Left ventricle myocardium superior (tissue), 1 donor: ENCODE measurements at regions not wholly inside any gene's neighbourhood (a gene's known extent, or its start where the extent isn't known, plus 50 kb on each side); places are given as distances from the start of the nearest gene placed in this dataset.
A peak's percentile ranks its signal among the peaks of the same experiment; 100 is the strongest.

ENCODE experiments used
- ATAC-seq: fragments of 200-7000 bp; cut with Tn5 transposase; one replicate; pipeline ENCODE4 v1.9.1; 2020; ENCODE audit warnings: mild to moderate bottlenecking, moderate library complexity
- DNase-seq: peaks from one replicate; pipeline ENCODE4 v3.0.0-alpha.2; 2020
- intact Hi-C: fragments of 100-400 bp; cut with micrococcal nuclease; formaldehyde crosslinking; loops from one replicate; pipeline ENCODE4 v1.11.0; 2022
- donor health status: DM: no; HTN: yes; CAD: no; lungs with severe emphysema.

- DNase-seq, result no peak
- intact Hi-C loops, result no loop called here
- ATAC-seq, result no peak
Observed at GRCh38 chr2:20521682-20522189, 74.9 kb downstream of the RHOB start.

- intact Hi-C loops, result no loop called here
- ATAC-seq, result no peak
- no peak for DNase-seq
Observed at GRCh38 chr2:20523073-20523798, 76.4 kb downstream of the RHOB start.

- intact Hi-C loops, result no loop called here
- DNase-seq (no peak), ATAC-seq (no peak)
Observed at GRCh38 chr2:20523799-20524187, 76.9 kb downstream of the RHOB start.

- peak; percentile 66 for DNase-seq
- intact Hi-C loops, result no loop called here
Observed at GRCh38 chr2:20524412-20525040, 77.7 kb downstream of the RHOB start.

GRCh38 chr2:20525041-20526035 is 78.5 kb downstream of the RHOB start:
- ATAC-seq (peak; percentile 60), DNase-seq (no peak)
- intact Hi-C loops, result no loop called here

More at GRCh38 chr2:20524412-20525040, 77.7 kb downstream of the RHOB start:
- ATAC-seq, result peak; percentile 78

- no peak for ATAC-seq
- intact Hi-C loops, result no loop called here
Observed at GRCh38 chr2:20526160-20526559, 79.3 kb downstream of the RHOB start.

GRCh38 chr2:20526708-20527107 is 79.8 kb downstream of the RHOB start:
- DNase-seq (no peak), ATAC-seq (no peak)
- intact Hi-C loops, result no loop called here

More at GRCh38 chr2:20526160-20526559, 79.3 kb downstream of the RHOB start:
- DNase-seq, result no peak

GRCh38 chr2:20528713-20529112 is 81.8 kb downstream of the RHOB start:
- intact Hi-C loops, result no loop called here

GRCh38 chr2:20530520-20530919 is 83.6 kb downstream of the RHOB start:
- no peak for ATAC-seq
- intact Hi-C loops, result no loop called here
- no peak for DNase-seq

More at GRCh38 chr2:20528713-20529112, 81.8 kb downstream of the RHOB start:
- DNase-seq (no peak), ATAC-seq (no peak)

- DNase-seq (no peak), ATAC-seq (no peak)
- intact Hi-C loops, result no loop called here
Observed at GRCh38 chr2:20531633-20532262, 84.9 kb downstream of the RHOB start.

- ATAC-seq (peak; percentile 12), DNase-seq (no peak)
- intact Hi-C loops, result no loop called here
Observed at GRCh38 chr2:20532634-20533437, 86.0 kb downstream of the RHOB start.

- intact Hi-C loops, result no loop called here
Observed at GRCh38 chr2:20533993-20534622, 87.2 kb downstream of the RHOB start.

GRCh38 chr2:20534913-20535801 is 88.3 kb downstream of the RHOB start:
- ATAC-seq (peak; percentile 71), DNase-seq (peak; percentile 75)
- intact Hi-C loops, result no loop called here

More at GRCh38 chr2:20533993-20534622, 87.2 kb downstream of the RHOB start:
- no peak for DNase-seq
- no peak for ATAC-seq

- ATAC-seq (no peak), DNase-seq (no peak)
- intact Hi-C loops, result no loop called here
Observed at GRCh38 chr2:20536619-20537422, 89.9 kb downstream of the RHOB start.

GRCh38 chr2:20537423-20538307 is 90.8 kb downstream of the RHOB start:
- intact Hi-C loops, result no loop called here
- no peak for ATAC-seq
- no peak for DNase-seq
